Stimulated activated effector memory CD8-positive, alpha-beta T cell treated with anti-CD3 and anti-CD28 coated beads, Interleukin-12 subunit alpha, Interleukin-12 subunit beta, amount 100 ng/mL, for 72 hours (primary cell): ENCODE measurements at regions not wholly inside any gene's neighbourhood (a gene's known extent, or its start where the extent isn't known, plus 50 kb on each side); places are given as distances from the start of the nearest gene placed in this dataset.
"Not testable (repeated sequence)": the region's sequence is repeated elsewhere in the genome, so short reads cannot be mapped to it uniquely, and the experiment has no call there.

ENCODE experiments used
- ATAC-seq: fragments of 150-1000 bp; cut with Tn5 transposase; 2 replicates; pipeline ENCODE4 v1.10.0; 2021
- DNase-seq, 2 donors: peaks; one replicate each; pipeline ENCODE4 v3.0.0; 2021 to 2022; ENCODE audit warnings: low spot score in 2 of 2
- H3K27ac Mint-ChIP-seq: one replicate; pipeline ENCODE4 v1.8.0; 2022; ENCODE audit warnings: mild to moderate bottlenecking, mixed read lengths
- H3K36me3 Mint-ChIP-seq: one replicate; pipeline ENCODE4 v1.8.0; 2022; ENCODE audit warnings: mild to moderate bottlenecking, mixed read lengths
- H3K4me1 Mint-ChIP-seq: one replicate; pipeline ENCODE4 v1.8.0; 2022; ENCODE audit warnings: mixed read lengths
- H3K4me3 Mint-ChIP-seq: one replicate; pipeline ENCODE4 v1.8.0; 2022; ENCODE audit warnings: mild to moderate bottlenecking, mixed read lengths
- H3K9me3 Mint-ChIP-seq: one replicate; pipeline ENCODE4 v1.8.0; 2022; ENCODE audit warnings: mixed read lengths

DNA sequence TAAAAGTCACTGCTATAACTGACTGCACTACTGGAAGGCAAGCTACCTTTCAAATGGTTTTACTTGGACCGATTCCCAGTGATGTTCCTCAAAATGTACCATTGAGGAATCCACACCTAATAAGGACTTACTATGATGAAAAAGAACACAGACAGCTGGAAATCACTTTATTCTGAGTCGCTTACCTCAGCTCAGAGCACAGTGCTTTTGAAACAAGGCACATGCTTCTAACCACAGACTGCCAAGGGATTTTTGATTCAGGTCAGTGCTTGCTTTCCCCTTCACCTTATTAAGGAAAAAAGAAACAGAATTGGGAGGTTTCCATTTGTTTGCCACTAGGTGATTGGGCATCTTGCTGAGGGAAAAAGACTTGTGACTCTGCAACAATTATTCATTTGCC is 707.5 kb upstream of the FSHR start:
- H3K4me3 Mint-ChIP-seq: no peak overlapping the region
- H3K27ac Mint-ChIP-seq: no peak overlapping the region
- H3K9me3 Mint-ChIP-seq: peaks cover 16% of the 10 kb centered on the region
- DNase-seq (no peak), ATAC-seq (no peak)
- H3K36me3 Mint-ChIP-seq: no peaks in the 10 kb centered on the region
- no peaks in the 10 kb centered on the region for H3K4me1 Mint-ChIP-seq

GRCh38 chr2:49860834-49861233 is 706.5 kb upstream of the FSHR start:
- no peak for ATAC-seq
- H3K9me3 Mint-ChIP-seq: peaks cover 19% of the 10 kb centered on the region
- H3K36me3 Mint-ChIP-seq: no peaks in the 10 kb centered on the region
- H3K4me1 Mint-ChIP-seq: no peaks in the 10 kb centered on the region
- H3K4me3 Mint-ChIP-seq: no peak overlapping the region
- no peak overlapping the region for H3K27ac Mint-ChIP-seq
- no peak for DNase-seq

- H3K4me3 Mint-ChIP-seq: no peak overlapping the region
- H3K9me3 Mint-ChIP-seq: peaks cover 19% of the 10 kb centered on the region
- no peaks in the 10 kb centered on the region for H3K36me3 Mint-ChIP-seq
- DNase-seq (no peak), ATAC-seq (no peak)
- H3K4me1 Mint-ChIP-seq: no peaks in the 10 kb centered on the region
- H3K27ac Mint-ChIP-seq: no peak overlapping the region
Measured at GRCh38 chr2:49860170-49860569, 705.9 kb upstream of the FSHR start.

- H3K4me3 Mint-ChIP-seq: no peak overlapping the region
- H3K4me1 Mint-ChIP-seq: no peaks in the 10 kb centered on the region
- H3K27ac Mint-ChIP-seq: no peak overlapping the region
- ATAC-seq: no peak
- DNase-seq: no peak
- H3K9me3 Mint-ChIP-seq: peaks cover 13% of the 10 kb centered on the region
- no peaks in the 10 kb centered on the region for H3K36me3 Mint-ChIP-seq
Measured at GRCh38 chr2:49858657-49859056, 704.3 kb upstream of the FSHR start.

GRCh38 chr2:49858113-49858490 is 703.8 kb upstream of the FSHR start:
- peaks cover 13% of the 10 kb centered on the region for H3K9me3 Mint-ChIP-seq
- no peaks in the 10 kb centered on the region for H3K36me3 Mint-ChIP-seq
- H3K4me3 Mint-ChIP-seq: no peak overlapping the region
- DNase-seq (no peak), ATAC-seq (no peak)
- H3K27ac Mint-ChIP-seq: no peak overlapping the region
- no peaks in the 10 kb centered on the region for H3K4me1 Mint-ChIP-seq

GRCh38 chr2:49857371-49858112 is 703.2 kb upstream of the FSHR start:
- H3K4me3 Mint-ChIP-seq: no peak overlapping the region
- ATAC-seq (no peak), DNase-seq (no peak)
- H3K9me3 Mint-ChIP-seq: peaks cover 14% of the 10 kb centered on the region
- no peaks in the 10 kb centered on the region for H3K36me3 Mint-ChIP-seq
- no peaks in the 10 kb centered on the region for H3K4me1 Mint-ChIP-seq
- no peak overlapping the region for H3K27ac Mint-ChIP-seq

- H3K36me3 Mint-ChIP-seq: no peaks in the 10 kb centered on the region
- H3K9me3 Mint-ChIP-seq: peaks cover 14% of the 10 kb centered on the region
- H3K4me1 Mint-ChIP-seq: no peaks in the 10 kb centered on the region
- ATAC-seq (no peak), DNase-seq (no peak)
- H3K27ac Mint-ChIP-seq: no peak overlapping the region
- no peak overlapping the region for H3K4me3 Mint-ChIP-seq
Measured at GRCh38 chr2:49845671-49846070, 691.4 kb upstream of the FSHR start.

GRCh38 chr2:49845021-49845420 is 690.7 kb upstream of the FSHR start:
- H3K4me1 Mint-ChIP-seq: no peaks in the 10 kb centered on the region
- DNase-seq: no peak
- no peak overlapping the region for H3K27ac Mint-ChIP-seq
- H3K4me3 Mint-ChIP-seq: no peak overlapping the region
- no peak for ATAC-seq
- peaks cover 11% of the 10 kb centered on the region for H3K9me3 Mint-ChIP-seq
- H3K36me3 Mint-ChIP-seq: no peaks in the 10 kb centered on the region

DNA sequence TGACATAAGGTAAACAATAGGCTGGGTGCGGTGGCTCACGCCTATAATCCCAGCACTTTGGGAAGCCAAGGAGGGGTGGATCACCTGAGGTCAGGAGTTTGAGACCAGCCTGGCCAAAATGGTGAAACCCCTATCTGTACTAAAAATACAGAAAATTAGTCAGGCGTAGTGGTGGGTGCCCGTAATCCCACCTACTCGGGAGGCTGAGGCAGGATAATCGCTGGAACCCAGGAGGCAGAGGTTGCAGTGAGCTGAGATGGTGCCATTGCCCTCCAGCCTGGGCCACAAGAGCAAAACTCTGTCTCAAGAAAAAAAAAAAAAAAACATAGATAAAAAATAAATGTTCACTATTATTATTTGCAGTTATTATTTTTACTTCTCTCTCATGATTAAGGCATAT is 689.8 kb upstream of the FSHR start:
- not testable (repeated sequence) for H3K27ac Mint-ChIP-seq, H3K4me1 Mint-ChIP-seq, ATAC-seq, H3K4me3 Mint-ChIP-seq, DNase-seq, H3K36me3 Mint-ChIP-seq
- peaks cover 11% of the 10 kb centered on the region for H3K9me3 Mint-ChIP-seq

GRCh38 chr2:49843314-49843713 is 689.0 kb upstream of the FSHR start:
- no peak overlapping the region for H3K4me3 Mint-ChIP-seq
- peaks cover 11% of the 10 kb centered on the region for H3K9me3 Mint-ChIP-seq
- ATAC-seq: no peak
- H3K36me3 Mint-ChIP-seq: no peaks in the 10 kb centered on the region
- H3K27ac Mint-ChIP-seq: no peak overlapping the region
- DNase-seq: no peak
- H3K4me1 Mint-ChIP-seq: no peaks in the 10 kb centered on the region

DNA sequence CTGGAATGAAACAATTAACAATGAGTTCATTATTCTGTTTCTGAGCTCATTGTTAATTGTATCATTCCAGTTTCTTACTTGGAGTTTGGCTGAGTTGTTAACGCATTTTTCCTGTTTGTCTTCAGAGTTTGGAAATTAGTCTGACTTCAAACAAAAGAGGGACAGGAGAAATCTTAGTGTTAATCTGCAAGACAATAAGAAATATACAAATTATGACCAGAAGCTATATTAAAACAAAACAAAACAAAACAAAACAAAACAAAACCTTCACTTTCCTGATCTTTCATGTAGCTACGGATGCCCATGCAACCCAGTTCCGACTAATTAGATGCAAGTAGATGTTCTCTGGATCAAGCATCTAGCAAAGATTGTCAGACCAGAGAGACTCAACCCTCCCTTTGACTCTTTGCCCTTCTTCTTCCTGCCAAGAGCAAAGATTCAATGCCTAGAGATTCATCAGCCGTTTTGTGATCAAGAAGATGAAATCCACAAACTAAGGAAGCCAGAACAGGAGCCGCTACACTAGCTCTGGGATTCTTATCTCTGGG is 686.2 kb upstream of the FSHR start:
- Mint-ChIP-seq H3K9me3 (peaks cover 14% of the 10 kb centered on the region), H3K4me1 (no peaks in the 10 kb centered on the region), H3K36me3 (no peaks in the 10 kb centered on the region), H3K27ac (no peak overlapping the region), H3K4me3 (no peak overlapping the region)
- ATAC-seq (no peak), DNase-seq (no peak)

- DNase-seq (no peak), ATAC-seq (no peak)
- peaks cover 14% of the 10 kb centered on the region for H3K9me3 Mint-ChIP-seq
- H3K36me3 Mint-ChIP-seq: no peaks in the 10 kb centered on the region
- no peaks in the 10 kb centered on the region for H3K4me1 Mint-ChIP-seq
- H3K27ac Mint-ChIP-seq: no peak overlapping the region
- H3K4me3 Mint-ChIP-seq: no peak overlapping the region
Measured at GRCh38 chr2:49839818-49840217, 685.5 kb upstream of the FSHR start.

DNA sequence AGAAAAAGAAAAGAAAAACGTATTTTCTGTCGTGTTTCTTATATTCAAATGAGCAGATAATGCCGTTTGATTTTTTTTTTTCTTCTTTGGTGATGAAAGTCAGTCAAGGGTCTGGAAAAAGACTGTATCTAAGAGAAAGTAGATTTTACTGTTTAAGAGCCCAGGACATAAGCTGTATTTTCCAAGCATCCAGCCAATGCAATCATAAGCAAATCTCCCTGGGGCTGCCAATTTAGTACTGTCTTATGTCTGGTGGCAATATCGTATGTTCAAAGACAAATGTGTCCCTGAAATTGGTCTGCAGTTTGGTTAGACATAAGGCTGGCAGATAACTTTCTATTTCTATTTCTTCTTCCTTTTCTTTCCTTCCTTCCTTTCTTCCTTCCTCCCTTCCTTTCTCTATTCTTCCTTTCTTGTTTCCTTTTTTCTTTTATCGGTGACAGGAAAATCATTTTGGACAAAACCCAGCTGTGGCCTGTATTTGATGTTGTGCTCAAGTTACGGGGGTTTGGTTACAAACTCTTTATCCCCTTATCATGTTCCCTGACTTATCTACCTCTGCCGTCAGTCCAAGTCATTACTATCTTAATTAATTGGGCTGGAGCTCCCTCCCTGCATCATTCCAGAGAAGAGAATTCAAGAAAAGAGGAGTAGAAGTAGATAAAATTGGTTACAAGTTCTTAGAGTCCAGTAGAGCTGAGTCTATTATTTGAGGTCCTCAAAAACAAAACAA is 683.4 kb upstream of the FSHR start:
- no peak for DNase-seq
- no peaks in the 10 kb centered on the region for H3K36me3 Mint-ChIP-seq
- no peak overlapping the region for H3K27ac Mint-ChIP-seq
- no peak for ATAC-seq
- H3K4me3 Mint-ChIP-seq: no peak overlapping the region
- peaks cover 12% of the 10 kb centered on the region for H3K9me3 Mint-ChIP-seq
- no peaks in the 10 kb centered on the region for H3K4me1 Mint-ChIP-seq

DNA sequence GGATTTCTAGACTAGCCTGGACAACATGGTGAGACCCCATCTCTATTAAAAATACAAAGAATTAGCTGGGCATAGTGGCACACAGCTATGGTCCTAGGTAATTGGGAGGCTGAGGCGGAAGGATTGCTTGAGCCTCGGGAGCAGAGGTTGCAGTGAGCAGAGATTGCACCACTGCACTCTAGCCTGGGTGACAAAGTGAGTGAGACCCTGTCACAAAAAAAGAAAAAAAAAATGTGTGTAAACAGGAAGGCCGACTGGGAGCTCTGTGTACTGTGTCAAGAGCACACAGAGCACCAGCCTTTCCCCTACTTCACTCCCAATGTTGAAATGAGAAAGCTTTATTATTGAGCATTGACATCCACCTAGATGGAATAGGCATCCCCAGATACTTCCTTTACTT is 681.7 kb upstream of the FSHR start:
- H3K9me3 Mint-ChIP-seq: peaks cover 6% of the 10 kb centered on the region
- no peak overlapping the region for H3K4me3 Mint-ChIP-seq
- ATAC-seq (no peak), DNase-seq (no peak)
- no peak overlapping the region for H3K27ac Mint-ChIP-seq
- H3K4me1 Mint-ChIP-seq: no peaks in the 10 kb centered on the region
- H3K36me3 Mint-ChIP-seq: no peaks in the 10 kb centered on the region

GRCh38 chr2:49834433-49834832 is 680.1 kb upstream of the FSHR start:
- ATAC-seq (no peak), DNase-seq (no peak)
- Mint-ChIP-seq H3K9me3 (peaks cover 9% of the 10 kb centered on the region), H3K4me3 (no peak overlapping the region), H3K4me1 (no peaks in the 10 kb centered on the region), H3K27ac (no peak overlapping the region), H3K36me3 (no peaks in the 10 kb centered on the region)

- Mint-ChIP-seq H3K27ac (no peak overlapping the region), H3K4me1 (no peaks in the 10 kb centered on the region), H3K9me3 (peaks cover 6% of the 10 kb centered on the region), H3K36me3 (no peaks in the 10 kb centered on the region), H3K4me3 (no peak overlapping the region)
- DNase-seq (no peak), ATAC-seq (no peak)
Measured at GRCh38 chr2:49832555-49832954, 678.2 kb upstream of the FSHR start.
